HG03442 (cell line): ENCODE measurements at regions not wholly inside any gene's neighbourhood (a gene's known extent, or its start where the extent isn't known, plus 50 kb on each side); places are given as distances from the start of the nearest gene placed in this dataset.

Source experiments
- ATAC-seq: cut with Tn5 transposase; IDR thresholded peaks from one replicate; pipeline ENCODE4 v1.9.1; 2021; ENCODE audit warnings: mild to moderate bottlenecking, moderate library complexity; ENCODE audit not compliant: unreplicated experiment

DNA sequence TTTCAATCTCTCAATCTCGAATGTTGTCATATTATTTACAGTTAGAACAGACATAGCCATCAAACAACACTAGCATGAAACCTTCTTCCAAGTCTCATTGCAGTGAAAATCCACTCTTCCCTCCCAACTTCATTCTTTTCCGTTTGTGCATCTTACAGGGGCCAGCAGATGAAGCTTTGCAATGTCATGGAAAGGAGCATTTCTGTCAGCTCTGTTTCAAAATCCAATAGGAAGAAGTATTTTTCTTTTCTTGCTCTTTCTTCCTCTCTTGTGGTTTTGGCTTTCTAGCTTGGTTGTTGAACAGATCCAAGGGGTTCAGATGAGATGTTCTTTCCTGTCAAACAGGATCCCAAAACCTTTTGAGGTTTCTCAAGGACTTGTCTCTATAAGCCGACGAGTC is 416.6 kb downstream of the AEBP2 start:
- no peak for ATAC-seq

GRCh38 chr12:19856389-19856788 is 417.1 kb downstream of the AEBP2 start:
- no peak for ATAC-seq

DNA sequence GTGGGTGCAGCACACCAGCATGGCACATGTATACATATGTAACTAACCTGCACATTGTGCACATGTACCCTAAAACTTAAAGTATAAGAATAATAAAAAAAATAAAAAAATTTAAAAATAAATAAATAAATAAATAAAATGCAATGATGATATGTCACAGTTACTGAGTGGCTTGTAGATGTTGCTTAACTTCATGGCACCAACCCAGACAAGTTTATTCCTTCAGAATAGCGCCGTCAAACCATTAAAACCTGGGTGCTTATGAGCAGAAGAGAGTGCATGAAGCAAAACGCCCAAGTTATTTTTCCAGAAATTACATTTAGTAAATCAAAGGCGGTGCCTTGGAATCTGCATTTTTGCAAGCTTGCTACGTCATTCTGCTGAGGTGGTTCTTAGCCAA is 417.9 kb downstream of the AEBP2 start:
- no peak for ATAC-seq

DNA sequence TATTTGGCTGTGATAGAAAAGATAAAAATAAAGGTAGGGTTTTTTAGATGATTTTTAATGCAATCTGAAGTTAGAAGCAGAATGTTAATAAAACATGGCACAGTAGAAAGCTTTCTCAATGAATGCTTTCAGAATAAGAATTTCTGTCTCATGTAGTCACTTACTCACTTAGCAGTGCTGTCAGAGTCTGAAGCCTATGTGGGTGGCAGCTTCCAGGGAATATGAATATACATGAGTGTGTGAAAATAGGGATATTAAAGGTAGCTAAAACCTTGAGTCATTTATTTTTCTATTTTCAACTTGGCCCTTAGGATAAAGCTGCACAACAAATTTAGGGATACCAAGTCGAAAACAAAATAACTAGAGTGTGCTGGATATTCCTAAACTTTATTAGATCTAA is 427.9 kb downstream of the AEBP2 start:
- no peak for ATAC-seq

GRCh38 chr12:19867970-19868369 is 428.7 kb downstream of the AEBP2 start:
- ATAC-seq, result no peak

DNA sequence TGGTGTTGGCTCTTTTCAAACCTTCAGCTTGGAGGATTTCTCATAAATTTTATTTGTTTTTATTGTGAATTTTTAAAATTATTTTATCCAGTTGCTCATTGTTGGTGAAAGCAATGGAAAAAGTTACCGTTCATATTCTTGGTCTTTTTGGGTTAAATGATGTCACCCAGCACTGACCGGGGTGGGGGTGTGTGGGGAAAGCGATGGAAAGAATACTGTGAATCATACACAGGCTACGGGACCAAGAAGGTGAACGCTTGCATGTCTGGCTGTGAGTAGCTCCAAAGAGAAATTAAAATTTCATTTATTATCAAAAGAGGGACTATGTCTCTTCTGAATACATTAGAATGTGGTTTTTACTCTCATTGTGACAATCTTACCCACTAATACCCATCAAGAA is 430.1 kb downstream of the AEBP2 start:
- no peak for ATAC-seq

DNA sequence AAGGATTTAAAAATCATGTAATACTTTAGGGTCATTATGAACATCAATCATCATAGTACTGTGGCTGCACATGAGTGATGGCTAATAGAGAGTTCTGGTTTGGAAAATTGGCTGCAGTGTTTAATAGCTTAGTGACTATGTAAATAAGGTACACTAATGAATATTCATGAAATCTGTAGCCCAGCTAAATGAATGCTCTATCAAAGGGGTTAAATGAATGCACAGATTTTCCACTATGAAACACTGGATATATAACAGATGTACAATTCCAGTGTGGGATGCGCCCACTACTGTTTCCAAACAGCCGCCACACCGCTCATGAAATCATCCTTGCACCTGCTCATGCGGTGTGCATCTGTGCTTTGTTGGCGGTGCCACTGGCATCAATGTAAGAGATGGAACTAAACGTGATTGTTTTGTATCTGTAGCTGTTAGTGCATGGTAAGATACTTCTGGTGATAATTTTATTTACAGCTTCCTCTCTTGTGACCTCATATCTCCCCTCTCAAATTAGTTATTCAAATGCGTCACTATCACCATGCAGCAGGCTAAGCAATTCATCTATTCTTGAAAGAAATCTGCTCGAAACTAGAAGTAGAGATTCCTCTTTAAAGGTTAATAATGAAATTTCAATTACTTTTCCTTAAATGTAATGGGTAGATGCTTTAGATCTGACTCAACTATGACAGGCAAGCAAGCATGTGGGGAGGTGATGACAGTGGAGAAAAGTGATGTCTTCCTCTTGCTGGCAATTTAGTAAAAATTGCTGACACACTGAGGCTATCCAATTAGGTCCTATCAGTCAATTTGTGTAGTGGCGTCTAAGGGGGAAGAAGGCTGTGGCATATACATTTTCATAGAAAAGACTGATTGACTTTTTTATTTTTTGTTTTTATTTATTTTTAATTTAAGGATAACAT is 433.6 kb downstream of the AEBP2 start:
- ATAC-seq, result no peak

- ATAC-seq, result no peak
These were observed 440.8 kb downstream of the AEBP2 start for GRCh38 chr12:19880076-19880475.

DNA sequence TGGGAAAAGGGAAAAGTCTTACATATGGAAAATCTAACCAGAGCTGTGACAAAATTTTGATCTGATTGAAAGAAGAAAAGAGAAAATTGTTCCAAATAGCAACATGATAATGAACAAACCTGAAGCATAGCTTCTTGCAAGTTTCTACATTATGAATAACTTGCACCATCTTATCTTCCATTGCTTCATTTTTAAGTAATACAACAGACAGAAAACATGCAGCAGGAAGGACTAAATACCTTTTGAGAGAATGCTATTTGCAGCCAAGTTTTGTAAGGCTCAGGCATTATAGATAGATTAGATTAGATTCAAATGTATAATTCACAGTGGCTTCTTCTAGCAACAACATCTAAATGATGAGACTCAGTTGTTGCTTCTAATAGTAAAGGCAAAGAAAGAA is 441.4 kb downstream of the AEBP2 start:
- ATAC-seq, result no peak

DNA sequence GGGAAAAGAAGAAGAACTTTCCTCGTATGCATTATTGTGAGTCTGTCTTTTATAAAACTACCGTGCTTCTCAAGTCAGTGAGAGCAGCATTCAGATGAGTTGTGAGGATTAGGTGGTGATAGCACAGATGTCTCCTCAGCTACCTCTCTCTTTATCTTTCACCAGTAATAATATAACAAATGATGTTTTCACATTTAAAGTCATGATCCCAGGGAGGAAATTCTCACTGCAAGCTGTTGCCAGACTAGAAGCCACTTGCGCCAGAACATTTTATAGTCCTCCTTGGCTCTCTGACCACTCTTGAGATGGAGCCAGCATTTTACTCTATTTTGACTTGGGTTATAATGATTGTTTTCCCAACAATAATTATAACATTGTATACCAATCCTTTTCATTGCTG is 443.1 kb downstream of the AEBP2 start:
- ATAC-seq, result no peak

- no peak for ATAC-seq
These were observed 444.8 kb downstream of the AEBP2 start for GRCh38 chr12:19884021-19884492.

- no peak for ATAC-seq
These were observed 446.0 kb downstream of the AEBP2 start for GRCh38 chr12:19885093-19885812.

- no peak for ATAC-seq
These were observed 446.8 kb downstream of the AEBP2 start for GRCh38 chr12:19886065-19886464.

- no peak for ATAC-seq
These were observed 447.4 kb downstream of the AEBP2 start for GRCh38 chr12:19886639-19887064.

DNA sequence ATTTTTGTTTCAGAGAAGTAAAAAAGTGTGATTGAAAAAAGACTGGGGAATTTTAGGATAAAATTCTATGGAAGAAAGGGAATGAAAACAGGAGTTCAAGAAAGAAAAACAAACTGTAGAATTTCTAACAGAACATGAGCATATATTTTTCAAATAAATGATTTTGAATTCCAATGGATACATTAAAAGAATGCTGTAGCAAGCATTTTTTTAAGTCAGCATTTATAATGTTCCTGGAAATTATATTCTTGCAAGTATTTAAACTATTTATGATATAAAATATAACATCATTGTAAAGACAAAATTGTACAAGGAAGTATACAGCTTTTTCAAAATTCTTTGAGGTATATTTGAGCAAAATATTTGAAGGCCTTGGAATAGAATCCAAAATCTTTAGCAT is 450.7 kb downstream of the AEBP2 start:
- ATAC-seq, result no peak

GRCh38 chr12:19891936-19892591 is 452.8 kb downstream of the AEBP2 start:
- ATAC-seq, result no peak

DNA sequence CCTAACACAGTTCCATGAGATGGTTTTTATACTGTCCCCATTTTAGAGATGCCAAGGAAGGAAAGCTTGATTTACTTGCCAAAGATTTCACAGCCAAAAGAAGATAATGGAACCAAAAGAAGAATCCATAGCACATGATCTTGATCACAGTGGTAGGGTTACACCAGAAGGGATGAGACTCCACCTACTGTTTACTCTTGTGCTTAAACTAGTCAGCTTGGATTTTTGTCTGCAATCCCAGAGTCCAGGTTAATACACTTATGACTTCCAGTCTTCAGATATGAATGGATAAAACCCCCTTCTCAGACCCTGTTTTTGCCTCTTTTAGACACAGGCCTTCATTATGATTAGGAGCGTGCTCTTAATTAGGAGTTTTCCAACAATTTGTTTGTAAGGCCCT is 454.2 kb downstream of the AEBP2 start:
- ATAC-seq, result no peak

- no peak for ATAC-seq
These were observed 454.8 kb downstream of the AEBP2 start for GRCh38 chr12:19894050-19894449.

- peak; percentile 86 for ATAC-seq
These were observed 455.5 kb downstream of the AEBP2 start for GRCh38 chr12:19894803-19895202.

DNA sequence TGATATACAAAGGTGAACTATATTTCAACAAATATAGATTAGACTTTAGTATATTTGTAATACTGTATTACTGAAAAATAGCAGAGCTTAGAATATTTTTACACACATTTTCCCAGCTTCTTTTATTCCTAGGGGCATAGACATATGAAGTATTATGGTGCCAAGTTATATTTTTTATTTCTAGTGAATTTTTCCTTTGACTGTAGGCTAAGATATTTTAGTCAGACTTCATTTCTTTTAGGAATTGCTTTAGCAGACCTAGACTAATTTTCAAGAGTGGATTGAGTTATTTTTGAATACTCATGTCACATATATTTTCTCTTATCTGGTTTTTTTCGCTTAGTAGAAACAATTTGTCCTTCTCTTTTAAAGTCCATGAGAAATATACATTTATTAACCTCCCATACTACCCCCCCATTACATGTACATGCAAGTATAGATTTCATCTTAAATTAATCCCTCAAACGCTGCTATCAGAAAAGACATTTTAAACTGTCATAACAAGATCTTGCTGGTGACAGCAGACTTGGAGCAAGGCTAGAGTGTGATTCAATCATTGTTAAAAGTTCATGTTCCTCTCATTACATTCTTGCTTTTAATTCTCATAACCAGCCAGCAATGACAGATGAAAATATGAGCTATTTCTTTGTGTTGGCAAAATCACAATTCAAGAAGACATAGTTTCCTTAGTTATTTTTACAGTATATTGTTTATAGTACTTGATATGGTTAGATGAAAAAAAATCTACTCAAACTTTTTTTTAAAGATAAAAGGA is 456.1 kb downstream of the AEBP2 start:
- no peak for ATAC-seq

GRCh38 chr12:19896041-19896440 is 456.7 kb downstream of the AEBP2 start:
- no peak for ATAC-seq
